IPS-NIHi11 (cell line): ENCODE measurements at regions not wholly inside any gene's neighbourhood (a gene's known extent, or its start where the extent isn't known, plus 50 kb on each side); places are given as distances from the start of the nearest gene placed in this dataset.
"Not testable (repeated sequence)": the region's sequence is repeated elsewhere in the genome, so short reads cannot be mapped to it uniquely, and the experiment has no call there.

ENCODE experiments used
- DNase-seq: peaks from one replicate; pipeline ENCODE4 v3.0.0; 2012; ENCODE audit warnings: mixed read lengths, low spot score

GRCh38 chr17:31622500-31622899 is 231.0 kb downstream of the RAB11FIP4 start:
- DNase-seq, result no peak

- no peak for DNase-seq
Measured at GRCh38 chr17:31621566-31621965, 230.1 kb downstream of the RAB11FIP4 start.

GRCh38 chr17:31611053-31611452 is 219.6 kb downstream of the RAB11FIP4 start:
- not testable (repeated sequence) for DNase-seq

GRCh38 chr17:31609996-31610910 is 218.8 kb downstream of the RAB11FIP4 start:
- DNase-seq, result no peak

- no peak for DNase-seq
Measured at GRCh38 chr17:31609331-31609730, 217.9 kb downstream of the RAB11FIP4 start.

GRCh38 chr17:31608659-31609254 is 217.3 kb downstream of the RAB11FIP4 start:
- no peak for DNase-seq

GRCh38 chr17:31605761-31606160 is 214.3 kb downstream of the RAB11FIP4 start:
- DNase-seq, result no peak

GRCh38 chr17:31604936-31605335 is 213.5 kb downstream of the RAB11FIP4 start:
- no peak for DNase-seq

- DNase-seq, result not testable (repeated sequence)
Measured at GRCh38 chr17:31600144-31600543, 208.7 kb downstream of the RAB11FIP4 start.

- no peak for DNase-seq
Measured at GRCh38 chr17:31598921-31599571, 207.6 kb downstream of the RAB11FIP4 start.

GRCh38 chr17:31598399-31598782 is 206.9 kb downstream of the RAB11FIP4 start:
- no peak for DNase-seq

GRCh38 chr17:31597646-31598398 is 206.3 kb downstream of the RAB11FIP4 start:
- no peak for DNase-seq

GRCh38 chr17:31596382-31597323 is 205.2 kb downstream of the RAB11FIP4 start:
- peak; percentile 73 for DNase-seq

- DNase-seq, result no peak
Measured at GRCh38 chr17:31595666-31596381, 204.3 kb downstream of the RAB11FIP4 start.

- no peak for DNase-seq
Measured at GRCh38 chr17:31595076-31595475, 203.6 kb downstream of the RAB11FIP4 start.

GRCh38 chr17:31594416-31594815 is 202.9 kb downstream of the RAB11FIP4 start:
- no peak for DNase-seq

GRCh38 chr17:31593806-31594205 is 202.3 kb downstream of the RAB11FIP4 start:
- DNase-seq, result no peak

- DNase-seq, result no peak
Measured at GRCh38 chr17:31591924-31592323, 200.4 kb downstream of the RAB11FIP4 start.

- no peak for DNase-seq
Measured at GRCh38 chr17:31588512-31588911, 197.0 kb downstream of the RAB11FIP4 start.

- DNase-seq, result no peak
Measured at GRCh38 chr17:31588034-31588433, 196.6 kb downstream of the RAB11FIP4 start.
